GM12874 (cell line): ENCODE measurements at regions not wholly inside any gene's neighbourhood (a gene's known extent, or its start where the extent isn't known, plus 50 kb on each side); places are given as distances from the start of the nearest gene placed in this dataset.

Experiments used
- CTCF ChIP-seq: IDR thresholded peaks from 2 replicates; pipeline ENCODE4 v1.5.1; 2011; ENCODE audit warnings: low read depth, mild to moderate bottlenecking, control low read depth, low read length, moderate library complexity; ENCODE audit not compliant: insufficient read depth

- TF ChIP-seq CTCF: no peak
Measured at GRCh38 chr6:40899684-40900155, 139.3 kb downstream of the UNC5CL start.

GRCh38 chr6:40898073-40898472 lies 140.9 kb downstream of the UNC5CL start:
- TF ChIP-seq CTCF: no peak

GRCh38 chr6:40897390-40898003 lies 141.5 kb downstream of the UNC5CL start:
- TF ChIP-seq CTCF: no peak

GRCh38 chr6:40896696-40897095 lies 142.3 kb downstream of the UNC5CL start:
- no peak for TF ChIP-seq CTCF

- no peak for TF ChIP-seq CTCF
Measured at GRCh38 chr6:40894962-40895799, 143.8 kb downstream of the UNC5CL start.

GRCh38 chr6:40893021-40893420 lies 146.0 kb downstream of the UNC5CL start:
- no peak for TF ChIP-seq CTCF

- TF ChIP-seq CTCF: no peak
Measured at GRCh38 chr6:40892223-40892622, 146.8 kb downstream of the UNC5CL start.
